Activated CD4-positive, alpha-beta T cell treated with anti-CD3 and anti-CD28 coated beads, Interleukin-2, amount 10 ng/mL, durations not matched to agents 24 days and 14 days (primary cell): ENCODE measurements at regions not wholly inside any gene's neighbourhood (a gene's known extent, or its start where the extent isn't known, plus 50 kb on each side); places are given as distances from the start of the nearest gene placed in this dataset.

Experiments used
- DNase-seq: peaks from one replicate; pipeline ENCODE4 v3.0.0; 2022
- H3K27ac Mint-ChIP-seq: one replicate; pipeline ENCODE4 v1.8.0; 2022; ENCODE audit warnings: mild to moderate bottlenecking, mixed read lengths
- H3K27me3 Mint-ChIP-seq: one replicate; pipeline ENCODE4 v1.8.0; 2022; ENCODE audit warnings: mixed read lengths
- H3K36me3 Mint-ChIP-seq: one replicate; pipeline ENCODE4 v1.8.0; 2022; ENCODE audit warnings: low read depth, mild to moderate bottlenecking, mixed read lengths
- H3K4me1 Mint-ChIP-seq: one replicate; pipeline ENCODE4 v1.8.0; 2021; ENCODE audit warnings: mixed read lengths
- H3K4me3 Mint-ChIP-seq: one replicate; pipeline ENCODE4 v1.8.0; 2022; ENCODE audit warnings: mild to moderate bottlenecking, moderate library complexity, mixed read lengths
- H3K9me3 Mint-ChIP-seq: one replicate; pipeline ENCODE4 v1.8.0; 2021; ENCODE audit warnings: mixed read lengths
- intact Hi-C: fragments of 100-400 bp; cut with micrococcal nuclease; formaldehyde crosslinking; loops from one replicate; pipeline ENCODE4 v1.15.1; 2023

DNA sequence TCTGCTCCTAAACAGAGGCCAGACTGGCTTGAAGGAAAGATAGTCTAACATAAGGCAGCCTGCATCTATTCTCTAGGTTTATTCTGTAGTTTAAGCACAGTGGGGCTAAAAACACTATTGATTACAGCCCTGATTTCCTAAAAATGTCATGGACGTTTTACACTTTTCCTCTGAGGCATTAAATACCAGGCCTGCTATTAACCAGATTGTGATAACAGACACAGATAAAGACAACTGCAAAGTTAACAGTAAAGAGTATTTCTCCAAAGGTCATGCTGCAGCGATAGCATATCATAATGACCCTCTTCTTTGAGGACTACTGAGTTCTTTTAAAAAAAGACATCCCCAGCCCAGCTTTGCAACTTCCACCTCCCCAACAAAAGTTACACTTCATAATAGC is 59.6 kb upstream of the MON1B start:
- DNase-seq = no peak
- H3K36me3 Mint-ChIP-seq = no peaks in the 10 kb centered on the region
- no peaks in the 10 kb centered on the region for H3K4me1 Mint-ChIP-seq
- no peak overlapping the region for H3K27ac Mint-ChIP-seq
- H3K4me3 Mint-ChIP-seq = no peak overlapping the region
- no peaks in the 10 kb centered on the region for H3K9me3 Mint-ChIP-seq
- intact Hi-C loops = no loop called here
- no peaks in the 10 kb centered on the region for H3K27me3 Mint-ChIP-seq

- H3K4me1 Mint-ChIP-seq = no peaks in the 10 kb centered on the region
- H3K36me3 Mint-ChIP-seq = no peaks in the 10 kb centered on the region
- H3K9me3 Mint-ChIP-seq = no peaks in the 10 kb centered on the region
- no peak overlapping the region for H3K4me3 Mint-ChIP-seq
- DNase-seq = no peak
- intact Hi-C loops = no loop called here
- H3K27ac Mint-ChIP-seq = no peak overlapping the region
- H3K27me3 Mint-ChIP-seq = no peaks in the 10 kb centered on the region
Observed at GRCh38 chr16:77132051-77132618, 58.9 kb upstream of the MON1B start.

DNA sequence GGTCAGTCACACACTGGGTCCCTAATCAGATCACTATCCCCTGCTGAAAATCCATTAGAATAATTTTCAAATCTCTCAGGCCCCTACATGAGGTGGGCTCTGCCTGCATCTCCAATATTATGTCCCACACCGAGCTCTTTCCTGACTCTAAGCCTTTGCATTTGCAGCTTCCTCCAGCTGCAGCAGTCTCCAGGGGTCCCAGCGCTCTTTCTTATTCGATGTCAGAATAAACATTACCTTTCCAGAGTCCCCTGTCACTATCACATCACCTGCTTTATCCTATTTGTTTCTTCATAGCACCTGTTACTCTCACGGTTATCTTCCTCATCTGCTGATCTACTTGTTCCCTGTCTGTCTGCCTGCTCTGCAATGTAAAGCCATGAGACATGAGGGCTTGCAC is 57.3 kb upstream of the MON1B start:
- no peaks in the 10 kb centered on the region for H3K4me1 Mint-ChIP-seq
- H3K27me3 Mint-ChIP-seq = no peaks in the 10 kb centered on the region
- H3K4me3 Mint-ChIP-seq = no peak overlapping the region
- no peaks in the 10 kb centered on the region for H3K9me3 Mint-ChIP-seq
- no peaks in the 10 kb centered on the region for H3K36me3 Mint-ChIP-seq
- no peak overlapping the region for H3K27ac Mint-ChIP-seq
- DNase-seq = no peak
- intact Hi-C loops = no loop called here

GRCh38 chr16:77137045-77137444 is 53.9 kb upstream of the MON1B start:
- intact Hi-C loops = no loop called here
- Mint-ChIP-seq H3K9me3 (no peaks in the 10 kb centered on the region), H3K27me3 (no peaks in the 10 kb centered on the region), H3K36me3 (no peaks in the 10 kb centered on the region), H3K4me1 (no peaks in the 10 kb centered on the region), H3K4me3 (no peak overlapping the region), H3K27ac (no peak overlapping the region)
- no peak for DNase-seq
